ENCODE measurements at regions not wholly inside any gene's neighbourhood (a gene's known extent, or its start where the extent isn't known, plus 50 kb on each side); places are given as distances from the start of the nearest gene placed in this dataset.

- no peaks in the 10 kb centered on the region for H3K27me3 ChIP-seq (ENCODE audit: control insufficient read depth, extremely low read depth, insufficient read depth, low read length)
- H3K36me3 ChIP-seq (ENCODE audit: control insufficient read depth in 2 of 2, extremely low read depth in 1 of 2, insufficient read depth in 2 of 2, low read length in 2 of 2): no peaks in the 10 kb centered on the region
- no peaks in the 10 kb centered on the region for H3K4me1 ChIP-seq (ENCODE audit: control insufficient read depth, extremely low read depth, insufficient read depth, low read length)
- H3K9me1 ChIP-seq (ENCODE audit: control insufficient read depth, extremely low read depth, insufficient read depth, low read length): no peaks in the 10 kb centered on the region
- FAIRE-seq (no peak), DNase-seq (ENCODE audit: low read depth, low spot score) (no peak)
- no peak overlapping the region for H3K4me2 ChIP-seq (ENCODE audit: control insufficient read depth, extremely low read depth, insufficient read depth, low read depth, low read length)
- dilution Hi-C loops (cut with MboI; ENCODE audit: extremely low pct_ligation_motif_present, low sequenced_read_pairs): no loop called here
- no peak overlapping the region for H2AFZ ChIP-seq (ENCODE audit: control insufficient read depth, low read length)
- H3K4me3 ChIP-seq (ENCODE audit: control insufficient read depth in 2 of 3, extremely low read depth in 1 of 3, insufficient read depth in 2 of 3, low read depth in 1 of 3, low read length in 3 of 3): no peak overlapping the region
- no peaks in the 10 kb centered on the region for H4K20me1 ChIP-seq (ENCODE audit: control insufficient read depth, extremely low read depth, insufficient read depth, low read length)
- H3K79me2 ChIP-seq (ENCODE audit: control insufficient read depth, insufficient read depth, low read length): no peaks in the 10 kb centered on the region
- no peak overlapping the region for H3K27ac ChIP-seq (ENCODE audit: control insufficient read depth, insufficient read depth, low read length)
- no peaks in the 10 kb centered on the region for H3K9me3 ChIP-seq (ENCODE audit: control insufficient read depth, low read depth, low read length)
- no peak for TF ChIP-seq EZH2 (IDR thresholded peaks at IDR 0.05; ENCODE audit: low read length)
- TF ChIP-seq, protein P1, sequence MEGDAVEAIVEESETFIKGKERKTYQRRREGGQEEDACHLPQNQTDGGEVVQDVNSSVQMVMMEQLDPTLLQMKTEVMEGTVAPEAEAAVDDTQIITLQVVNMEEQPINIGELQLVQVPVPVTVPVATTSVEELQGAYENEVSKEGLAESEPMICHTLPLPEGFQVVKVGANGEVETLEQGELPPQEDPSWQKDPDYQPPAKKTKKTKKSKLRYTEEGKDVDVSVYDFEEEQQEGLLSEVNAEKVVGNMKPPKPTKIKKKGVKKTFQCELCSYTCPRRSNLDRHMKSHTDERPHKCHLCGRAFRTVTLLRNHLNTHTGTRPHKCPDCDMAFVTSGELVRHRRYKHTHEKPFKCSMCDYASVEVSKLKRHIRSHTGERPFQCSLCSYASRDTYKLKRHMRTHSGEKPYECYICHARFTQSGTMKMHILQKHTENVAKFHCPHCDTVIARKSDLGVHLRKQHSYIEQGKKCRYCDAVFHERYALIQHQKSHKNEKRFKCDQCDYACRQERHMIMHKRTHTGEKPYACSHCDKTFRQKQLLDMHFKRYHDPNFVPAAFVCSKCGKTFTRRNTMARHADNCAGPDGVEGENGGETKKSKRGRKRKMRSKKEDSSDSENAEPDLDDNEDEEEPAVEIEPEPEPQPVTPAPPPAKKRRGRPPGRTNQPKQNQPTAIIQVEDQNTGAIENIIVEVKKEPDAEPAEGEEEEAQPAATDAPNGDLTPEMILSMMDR (optimal IDR thresholded peaks at IDR 0.05 in 1 of 3, IDR thresholded peaks at IDR 0.05 in 1 of 3, conservative IDR thresholded peaks at IDR 0.05 in 1 of 3; ENCODE audit: extremely low read depth in 1 of 3, insufficient read depth in 2 of 3, low read length in 3 of 3): no peak
- H3K9ac ChIP-seq (ENCODE audit: control insufficient read depth, extremely low read depth, insufficient read depth, low read length): no peak overlapping the region
Measured at GRCh38 chr2:18169121-18169892, 290.8 kb downstream of the KCNS3 start.

DNA sequence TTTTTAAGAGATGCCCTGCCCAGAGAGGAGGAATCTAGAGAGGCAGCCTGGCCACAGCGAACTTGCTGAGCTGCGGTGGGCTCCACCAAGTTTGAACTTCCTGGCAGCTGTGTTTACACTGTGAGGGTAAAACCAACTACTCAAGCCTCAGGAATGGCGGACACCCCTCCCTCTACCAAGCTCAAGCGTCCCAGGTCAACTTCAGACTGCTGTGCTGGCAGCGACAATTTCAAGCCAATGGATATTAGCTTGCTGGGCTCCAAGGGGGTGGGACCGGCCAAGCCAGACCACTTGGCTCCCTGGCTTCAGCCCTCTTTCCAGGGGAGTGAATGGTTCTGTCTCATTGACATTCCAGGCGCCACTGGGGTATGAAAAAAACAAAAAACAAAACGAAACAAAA, 289.4 kb downstream of the KCNS3 start:
- no peak overlapping the region for H3K4me2 ChIP-seq (ENCODE audit: control insufficient read depth, extremely low read depth, insufficient read depth, low read depth, low read length)
- dilution Hi-C loops (cut with MboI; ENCODE audit: extremely low pct_ligation_motif_present, low sequenced_read_pairs): no loop called here

More for the DNA sequence above, 289.4 kb downstream of the KCNS3 start:
- Histone ChIP-seq H3K9ac (ENCODE audit: control insufficient read depth, extremely low read depth, insufficient read depth, low read length) (no peak overlapping the region), H3K79me2 (ENCODE audit: control insufficient read depth, insufficient read depth, low read length) (no peaks in the 10 kb centered on the region), H3K9me3 (ENCODE audit: control insufficient read depth, low read depth, low read length) (no peaks in the 10 kb centered on the region), H3K4me1 (ENCODE audit: control insufficient read depth, extremely low read depth, insufficient read depth, low read length) (no peaks in the 10 kb centered on the region), H2AFZ (ENCODE audit: control insufficient read depth, low read length) (no peak overlapping the region), H4K20me1 (ENCODE audit: control insufficient read depth, extremely low read depth, insufficient read depth, low read length) (no peaks in the 10 kb centered on the region), H3K4me3 (ENCODE audit: control insufficient read depth in 2 of 3, extremely low read depth in 1 of 3, insufficient read depth in 2 of 3, low read depth in 1 of 3, low read length in 3 of 3) (no peak overlapping the region), H3K27me3 (ENCODE audit: control insufficient read depth, extremely low read depth, insufficient read depth, low read length) (no peaks in the 10 kb centered on the region), H3K9me1 (ENCODE audit: control insufficient read depth, extremely low read depth, insufficient read depth, low read length) (no peaks in the 10 kb centered on the region), H3K36me3 (ENCODE audit: control insufficient read depth in 2 of 2, extremely low read depth in 1 of 2, insufficient read depth in 2 of 2, low read length in 2 of 2) (no peaks in the 10 kb centered on the region), H3K27ac (ENCODE audit: control insufficient read depth, insufficient read depth, low read length) (no peak overlapping the region)
- DNase-seq (ENCODE audit: low read depth, low spot score) (no peak), FAIRE-seq (no peak)
- TF ChIP-seq, protein P1 (optimal IDR thresholded peaks at IDR 0.05 in 1 of 3, IDR thresholded peaks at IDR 0.05 in 1 of 3, conservative IDR thresholded peaks at IDR 0.05 in 1 of 3; ENCODE audit: extremely low read depth in 1 of 3, insufficient read depth in 2 of 3, low read length in 3 of 3): no peak
- TF ChIP-seq EZH2 (IDR thresholded peaks at IDR 0.05; ENCODE audit: low read length): no peak

Data from keratinocyte (primary cell).